ENCODE measurements at regions not wholly inside any gene's neighbourhood (a gene's known extent, or its start where the extent isn't known, plus 50 kb on each side); places are given as distances from the start of the nearest gene placed in this dataset.

- no peak for FAIRE-seq
Measured at GRCh38 chr2:120555092-120555491, 180.6 kb upstream of the GLI2 start.

DNA sequence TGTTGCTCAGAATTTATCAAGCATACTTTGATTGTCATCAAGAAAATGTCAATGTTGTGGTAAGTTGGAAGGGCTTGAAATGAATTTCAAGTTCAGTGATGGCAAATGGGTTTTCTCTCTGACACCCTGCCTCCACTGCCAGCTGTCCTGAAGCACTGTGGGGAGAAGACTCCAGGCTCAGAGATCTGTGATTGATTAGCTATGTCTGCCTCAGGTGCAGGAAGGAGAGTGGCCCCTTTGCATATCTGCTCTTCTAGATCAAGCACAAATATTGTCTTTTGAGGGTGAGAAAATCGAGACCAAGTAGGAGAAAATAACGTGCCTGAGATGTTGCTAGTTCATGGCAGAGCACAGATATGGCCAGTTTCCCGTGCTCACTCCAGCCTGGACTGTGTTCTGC, 178.8 kb upstream of the GLI2 start:
- no peak for FAIRE-seq

DNA sequence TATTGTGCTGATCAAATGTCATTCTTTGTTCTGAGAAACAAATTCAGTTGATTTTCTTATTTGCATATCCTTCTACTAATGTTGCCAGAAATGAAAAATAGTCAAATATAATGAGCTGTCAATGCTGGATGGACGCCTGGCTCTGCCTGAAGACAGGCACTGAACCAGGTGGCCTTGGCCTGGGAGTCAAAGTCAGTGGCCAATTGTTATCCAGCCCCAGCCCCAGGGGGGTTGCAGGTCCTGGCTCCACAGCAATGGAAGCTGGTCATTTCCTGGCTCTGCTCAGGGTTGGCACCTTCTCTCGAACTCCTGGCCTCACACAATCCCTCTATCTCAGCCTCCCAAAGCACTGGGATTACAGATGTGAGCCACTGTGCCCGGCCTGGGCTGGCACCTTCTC, 176.8 kb upstream of the GLI2 start:
- no peak for FAIRE-seq

DNA sequence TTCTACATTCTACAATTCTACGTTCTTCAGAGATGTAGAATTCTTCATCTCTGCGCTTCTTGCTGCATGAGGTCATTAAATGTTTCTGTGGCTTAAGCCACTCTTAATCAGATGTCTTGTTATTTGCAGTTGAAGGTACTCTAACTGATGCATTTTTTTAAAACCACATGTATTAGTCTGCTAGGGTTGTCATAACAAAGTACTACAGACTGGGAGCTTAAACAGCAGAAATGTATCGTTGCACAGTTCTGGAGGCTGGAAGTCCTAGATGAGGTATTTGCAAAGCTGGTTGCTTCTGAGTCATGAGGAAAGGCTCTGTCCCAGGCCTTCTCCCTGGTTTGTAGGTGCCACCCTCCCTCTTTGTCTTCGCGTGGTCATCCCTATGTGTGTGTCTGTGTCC, 176.3 kb upstream of the GLI2 start:
- no peak for FAIRE-seq

DNA sequence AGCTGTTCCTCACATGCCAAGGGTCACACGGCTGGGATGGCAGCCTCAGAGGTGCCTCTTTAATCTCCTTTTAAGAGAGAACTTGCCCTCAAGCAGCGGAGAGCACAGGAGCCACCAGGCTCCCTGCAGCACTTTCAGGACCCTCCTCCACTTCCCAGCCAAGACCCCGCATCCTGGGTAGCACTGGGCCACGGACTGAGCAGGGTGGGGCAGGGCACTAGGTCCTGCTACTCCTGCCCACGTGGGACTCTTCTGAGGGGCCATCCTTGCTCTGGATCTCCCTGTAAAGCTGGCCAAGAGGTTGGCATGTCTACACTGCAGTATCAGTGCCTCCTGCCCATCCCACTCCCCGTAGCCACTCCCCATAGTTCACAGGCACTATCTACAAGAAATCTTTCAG, 175.3 kb upstream of the GLI2 start:
- no peak for FAIRE-seq

DNA sequence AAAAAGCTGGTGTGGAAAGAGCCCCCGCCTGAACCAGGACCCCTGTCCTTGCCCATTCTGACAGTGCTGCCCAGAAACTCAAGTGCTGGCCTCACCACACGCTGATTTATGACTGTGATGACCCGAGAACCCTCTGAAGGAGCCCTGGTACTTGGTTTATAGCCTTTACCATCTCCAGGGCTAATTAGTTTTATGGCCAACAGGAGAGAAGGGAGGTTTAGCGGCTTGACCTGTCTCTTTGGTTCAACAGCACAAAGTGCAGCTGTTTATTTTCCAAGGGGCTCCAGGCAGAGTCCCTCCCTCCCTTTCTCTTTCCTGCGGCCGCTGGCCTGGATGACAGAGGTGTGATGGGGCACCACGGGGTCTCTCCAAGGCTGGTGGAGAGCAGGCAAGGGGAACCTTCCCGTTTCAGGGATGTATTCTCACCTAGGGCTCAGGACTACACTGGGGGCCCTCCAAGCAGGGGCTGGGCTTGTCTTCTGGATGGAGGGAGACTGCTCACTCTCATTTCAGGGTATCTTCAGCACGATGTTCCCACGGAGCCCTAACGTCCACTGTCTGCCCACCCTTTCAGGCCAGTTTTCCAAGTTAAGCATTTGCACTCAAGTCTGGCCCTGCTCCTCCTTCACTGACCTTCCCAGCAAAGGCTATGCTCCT, 174.2 kb upstream of the GLI2 start:
- no peak for FAIRE-seq

GRCh38 chr2:120562218-120563005, 173.3 kb upstream of the GLI2 start:
- no peak for FAIRE-seq

- FAIRE-seq = no peak
Measured at GRCh38 chr2:120563616-120564015, 172.1 kb upstream of the GLI2 start.

DNA sequence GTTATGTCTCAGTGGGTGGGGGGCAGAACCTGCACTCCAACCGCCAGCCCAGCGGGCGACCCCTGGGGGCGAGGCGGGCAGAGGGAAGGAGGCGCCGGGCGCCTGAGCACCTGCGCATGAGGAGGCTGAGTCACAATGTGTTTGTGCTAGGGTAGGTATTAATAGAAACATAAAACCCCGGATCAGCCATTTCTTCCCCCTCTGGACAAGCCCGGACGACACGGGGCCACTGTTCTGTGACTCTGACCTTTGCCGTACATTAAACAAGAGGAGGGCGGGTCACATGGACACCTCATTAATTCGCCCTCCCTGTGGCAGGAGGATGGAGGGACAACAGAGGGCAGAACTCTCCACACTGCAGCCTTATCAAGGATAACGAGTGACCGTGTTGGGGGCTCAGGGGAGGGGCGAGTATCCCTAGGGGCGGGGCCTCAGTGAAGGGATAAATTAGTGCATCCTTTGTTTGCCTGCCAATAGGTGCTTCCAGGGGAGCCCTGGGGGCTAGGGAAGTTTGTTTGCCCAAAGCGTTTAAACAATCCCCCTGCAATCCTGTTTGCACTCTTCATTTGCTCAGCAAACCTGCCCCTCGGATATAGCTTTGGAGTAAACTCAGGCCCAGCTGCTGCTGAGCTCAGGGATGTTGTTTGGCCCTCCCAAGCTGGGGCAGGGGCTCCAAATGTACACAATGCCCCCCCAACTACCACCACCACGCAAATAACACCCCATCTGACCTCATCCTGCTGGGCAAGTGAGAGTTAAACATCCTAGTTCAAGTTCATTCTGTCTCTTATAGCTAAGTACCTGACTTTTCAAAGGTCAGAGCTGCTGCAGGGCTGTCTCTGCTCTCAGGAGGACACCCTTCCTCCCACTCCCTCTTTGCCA, 171.2 kb upstream of the GLI2 start:
- FAIRE-seq = no peak

DNA sequence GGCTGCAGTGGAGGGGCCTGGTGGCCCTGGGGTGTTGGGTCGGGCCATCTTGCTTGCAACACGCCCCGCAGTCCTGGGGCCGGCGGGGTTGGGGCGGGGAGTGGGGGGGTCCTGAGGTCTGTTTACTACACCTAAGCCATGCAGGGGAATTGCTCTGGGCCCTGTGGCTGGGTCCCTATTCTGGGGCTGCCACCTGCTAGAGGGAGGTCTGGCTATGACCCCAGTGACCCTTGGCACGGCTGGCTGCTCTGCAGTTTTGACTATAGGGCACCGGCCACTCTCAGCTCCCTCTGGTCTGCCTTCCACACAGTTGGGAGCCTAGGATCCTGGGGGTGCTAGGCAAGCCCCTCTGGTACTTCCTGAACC, 170.6 kb upstream of the GLI2 start:
- FAIRE-seq = no peak

- FAIRE-seq = no peak
Measured at GRCh38 chr2:120565929-120566328, 169.7 kb upstream of the GLI2 start.

DNA sequence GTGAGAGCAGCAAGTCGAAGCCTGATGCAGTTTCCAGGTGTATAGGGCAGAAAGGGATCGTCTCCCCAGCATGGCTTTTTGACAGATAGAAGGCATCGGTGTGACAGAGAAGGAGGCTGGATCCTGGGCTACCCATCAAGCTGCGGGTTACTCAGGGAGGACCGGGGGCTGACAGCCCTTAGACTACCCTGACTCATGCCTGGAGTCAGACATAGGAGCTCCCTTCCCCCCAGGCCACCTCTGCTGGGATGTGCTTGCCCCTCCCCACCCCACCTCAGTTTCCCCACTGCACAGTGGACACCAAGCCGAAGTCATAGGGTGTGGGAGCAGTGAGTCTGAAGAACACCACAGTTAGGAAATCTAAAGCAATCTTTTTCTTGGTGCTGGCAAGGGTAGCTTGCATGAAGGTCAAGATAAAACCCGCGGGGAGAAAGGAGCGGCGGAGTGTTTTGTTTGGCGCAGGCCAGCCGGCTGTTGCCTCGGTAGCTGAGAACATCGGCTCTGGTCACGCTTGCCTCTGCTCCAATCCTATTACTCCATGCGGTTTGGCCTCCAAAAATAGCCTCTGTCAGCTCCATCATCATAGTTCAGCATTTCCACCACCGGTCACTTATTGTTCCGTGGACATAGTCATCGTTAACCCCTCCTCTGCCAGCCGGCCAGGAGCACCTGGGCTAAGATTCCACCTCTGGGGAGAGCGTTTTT, 169.2 kb upstream of the GLI2 start:
- FAIRE-seq = no peak

DNA sequence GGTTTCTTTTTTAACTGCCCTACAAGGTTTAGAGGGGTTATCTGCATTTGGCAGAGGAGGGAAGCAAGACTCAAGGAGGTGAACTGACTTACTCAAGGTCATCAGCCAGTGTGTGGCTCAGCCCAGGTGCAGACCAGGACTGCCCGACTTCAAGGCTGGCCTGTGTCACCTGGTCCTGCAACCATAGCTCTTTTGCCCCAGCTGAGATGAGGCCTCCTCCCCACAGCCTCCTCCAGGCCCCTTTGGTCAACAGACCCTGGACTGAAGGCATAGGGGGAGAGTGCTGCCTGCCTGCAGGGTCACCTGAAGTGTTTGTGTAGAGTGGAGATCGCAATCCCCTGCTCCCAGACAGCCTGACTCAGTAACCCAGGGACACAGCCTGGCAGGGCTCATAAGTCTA, 168.5 kb upstream of the GLI2 start:
- FAIRE-seq = no peak

DNA sequence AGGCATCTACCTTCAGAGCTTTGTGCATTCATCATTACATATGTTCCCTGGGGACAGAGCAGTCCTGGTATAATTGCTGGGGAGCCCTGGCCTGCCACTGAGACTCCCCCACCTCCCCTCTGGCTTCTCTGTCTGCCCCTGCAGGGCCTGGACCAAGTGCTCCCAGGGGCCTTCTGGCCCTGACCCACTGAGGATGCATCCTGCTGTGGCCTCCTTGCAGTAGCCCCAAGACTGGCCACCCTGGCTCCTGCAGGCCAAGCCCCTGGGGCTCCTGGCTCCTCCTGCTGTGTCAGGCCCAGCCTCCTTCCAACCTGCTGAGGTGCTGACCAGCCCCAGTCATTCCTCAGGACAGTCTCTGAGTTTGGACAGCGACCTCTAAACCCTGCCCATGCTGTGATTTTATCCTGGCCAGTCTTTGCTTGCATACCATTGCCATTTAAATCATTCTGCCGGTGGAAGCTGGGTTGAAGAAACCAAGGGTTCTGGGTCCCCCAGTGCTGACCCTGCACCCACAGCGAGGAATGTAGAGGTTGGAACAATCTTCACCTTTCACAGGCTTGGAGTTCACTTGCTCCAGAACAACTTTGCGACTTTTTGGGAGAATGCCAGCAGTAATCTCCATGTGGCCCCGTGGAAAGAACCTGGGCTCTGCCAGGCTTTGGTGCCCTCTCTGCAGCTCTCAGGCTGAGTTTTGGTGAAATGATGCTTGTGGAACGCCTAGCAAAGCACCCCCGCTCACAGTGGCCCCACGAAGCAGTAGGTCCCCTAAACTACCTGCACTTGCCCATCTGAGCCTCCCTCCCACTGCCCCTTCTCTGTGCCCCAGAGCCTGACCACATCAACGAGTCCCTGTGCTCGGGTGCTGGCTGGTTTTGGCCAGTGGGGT, 167.3 kb upstream of the GLI2 start:
- FAIRE-seq = no peak

DNA sequence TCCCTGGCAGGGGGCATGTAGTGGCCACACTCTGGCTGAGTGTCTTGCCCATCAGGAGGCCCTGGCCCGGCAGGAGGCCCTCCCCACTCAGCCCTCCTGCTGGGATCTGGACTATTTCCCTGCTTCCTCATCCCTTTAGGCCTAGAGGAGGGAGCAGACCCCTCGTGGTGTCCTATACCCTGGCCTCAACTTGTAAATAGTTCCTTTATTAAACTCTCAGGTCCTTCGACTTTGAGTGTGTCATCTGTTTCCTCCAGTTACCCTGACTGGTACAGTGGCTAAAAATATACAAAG, 166.7 kb upstream of the GLI2 start:
- FAIRE-seq = no peak

DNA sequence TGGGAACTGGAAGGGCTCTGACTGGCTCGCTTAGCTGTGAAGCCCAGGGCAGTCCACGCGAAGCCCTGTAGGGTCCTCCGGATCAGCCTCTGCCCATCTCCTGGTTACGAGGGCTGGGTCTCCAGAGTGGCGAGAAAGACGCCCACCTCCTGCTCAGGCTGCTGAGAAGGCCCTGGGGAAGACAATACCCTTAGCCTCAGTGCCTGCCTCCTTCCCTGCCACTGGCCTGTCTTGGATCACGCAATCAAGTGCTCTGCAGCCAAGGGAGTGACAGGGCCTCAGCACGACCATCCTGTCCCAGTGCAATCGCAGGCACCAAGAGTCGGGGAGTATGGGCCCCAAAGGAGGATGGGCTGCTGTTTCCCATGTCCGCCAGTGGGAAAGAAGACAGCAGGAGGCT, 165.7 kb upstream of the GLI2 start:
- FAIRE-seq = no peak

DNA sequence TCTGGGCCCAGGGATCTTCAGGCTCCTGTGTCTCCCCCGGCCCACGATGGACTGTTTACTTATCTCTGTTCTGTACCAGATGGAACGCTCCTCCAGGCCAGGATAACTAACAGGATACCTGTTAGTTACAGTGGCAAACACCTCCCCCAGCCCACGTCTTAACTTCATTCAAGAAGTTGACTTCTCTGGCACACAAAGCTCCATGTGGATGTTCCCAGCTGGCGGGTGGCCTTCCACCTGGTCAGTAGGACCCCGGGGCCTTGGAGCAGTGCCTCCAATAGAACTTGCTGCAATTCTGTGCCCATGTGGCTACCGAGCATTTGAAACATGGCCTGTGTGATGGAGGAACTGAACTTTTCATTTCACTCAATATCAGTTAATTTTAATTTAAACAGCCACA, 165.1 kb upstream of the GLI2 start:
- no peak for FAIRE-seq

GRCh38 chr2:120571015-120571728, 164.5 kb upstream of the GLI2 start:
- no peak for FAIRE-seq

DNA sequence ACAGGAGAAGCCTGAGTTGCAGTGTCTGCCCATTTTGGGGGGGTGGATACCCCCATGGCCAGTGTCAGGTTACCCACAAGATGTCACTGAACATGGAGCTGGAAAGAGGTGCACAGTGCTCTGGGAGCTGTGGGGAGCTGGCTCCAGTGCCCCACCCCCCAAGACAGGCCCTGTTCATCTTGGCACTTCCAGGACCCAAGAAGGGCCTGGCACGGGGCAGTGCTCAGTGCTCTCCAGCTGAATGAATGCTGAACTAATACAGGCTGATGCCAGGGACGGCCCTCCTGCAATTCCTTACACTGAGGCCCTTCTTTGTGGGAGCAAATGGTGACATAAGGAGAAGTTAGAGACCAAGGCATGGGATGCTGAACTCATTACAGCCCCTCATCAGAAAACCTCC, 163.4 kb upstream of the GLI2 start:
- FAIRE-seq = no peak

DNA sequence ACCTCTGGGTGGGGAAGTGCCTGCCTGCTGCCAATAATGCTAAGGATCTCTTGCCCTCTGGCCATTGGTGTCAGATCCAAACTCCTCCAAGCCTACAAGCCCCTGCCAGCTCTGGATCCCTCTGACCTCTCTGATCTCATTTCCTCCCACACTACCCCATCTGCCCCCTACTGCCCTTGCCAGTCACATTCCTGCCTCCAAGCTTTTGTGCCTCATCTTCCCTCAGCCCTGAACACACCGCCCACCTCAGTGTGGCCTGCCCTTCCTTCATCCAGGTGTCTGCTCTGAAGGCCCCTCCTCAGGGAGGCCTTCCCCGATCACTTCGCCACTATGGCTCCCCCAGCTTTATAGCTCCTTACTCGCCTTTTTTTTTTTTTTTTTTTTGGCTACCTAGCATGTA, 161.0 kb upstream of the GLI2 start:
- FAIRE-seq = no peak

- FAIRE-seq = no peak
Measured at GRCh38 chr2:120575966-120576365, 159.7 kb upstream of the GLI2 start.
